ENCODE measurements at regions not wholly inside any gene's neighbourhood (a gene's known extent, or its start where the extent isn't known, plus 50 kb on each side); places are given as distances from the start of the nearest gene placed in this dataset.

DNA sequence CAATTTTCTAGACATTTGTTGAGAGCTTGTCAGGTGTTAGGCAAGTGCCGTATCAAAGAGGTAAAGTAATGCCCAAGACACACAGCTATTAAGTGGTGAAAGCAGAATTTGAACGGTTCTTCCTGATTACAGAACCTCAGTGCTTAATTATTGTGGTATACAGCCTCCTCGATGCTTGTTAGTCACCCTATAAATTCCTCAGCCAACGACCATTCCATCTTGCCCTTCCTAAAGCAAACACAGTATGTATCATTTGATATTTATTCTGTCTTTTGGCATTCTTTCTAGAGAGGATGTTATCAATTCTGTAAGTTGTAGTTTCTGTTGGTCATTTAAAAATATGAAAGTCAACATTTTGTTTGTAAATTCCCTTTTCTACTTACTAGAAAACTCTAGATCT, 297.8 kb upstream of the BMP2 start:
- TF ChIP-seq EP300 (IDR thresholded peaks at IDR 0.05) (no peak), POLR2A (IDR thresholded peaks at IDR 0.05) (no peak)

All from suprapubic skin (tissue), 2 donors.